Nephron progenitor cell (in vitro differentiated cells): ENCODE measurements at regions not wholly inside any gene's neighbourhood (a gene's known extent, or its start where the extent isn't known, plus 50 kb on each side); places are given as distances from the start of the nearest gene placed in this dataset.

Source experiments
- DNase-seq: peaks from one replicate; pipeline ENCODE4 v3.0.0; 2021
- H3K27ac Mint-ChIP-seq: 2 replicates; pipeline ENCODE4 v1.8.0; 2021; ENCODE audit warnings: mild to moderate bottlenecking, moderate library complexity, mixed read lengths
- H3K27me3 Mint-ChIP-seq: 2 replicates; pipeline ENCODE4 v1.8.0; 2021; ENCODE audit warnings: mild to moderate bottlenecking, low read depth, mixed read lengths; ENCODE audit not compliant: poor library complexity
- H3K36me3 Mint-ChIP-seq: 2 replicates; pipeline ENCODE4 v1.8.0; 2021; ENCODE audit warnings: low read depth, mixed read lengths
- H3K4me1 Mint-ChIP-seq: 2 replicates; pipeline ENCODE4 v1.8.0; 2021; ENCODE audit warnings: mixed read lengths
- H3K4me3 Mint-ChIP-seq: 2 replicates; pipeline ENCODE4 v1.8.0; 2021; ENCODE audit warnings: mild to moderate bottlenecking, moderate library complexity, mixed read lengths
- H3K9me3 Mint-ChIP-seq: 2 replicates; pipeline ENCODE4 v1.8.0; 2021; ENCODE audit warnings: mild to moderate bottlenecking, moderate library complexity, mixed read lengths
- CTCF ChIP-seq: fragments of 200-600 bp; sonication (generic); IDR thresholded peaks from 2 replicates; pipeline ENCODE4 v1.5.0; 2021; ENCODE audit warnings: antibody characterized with exemption

GRCh38 chr22:47789171-47789570 is 1026.7 kb downstream of the TBC1D22A start:
- Mint-ChIP-seq H3K36me3 (no peaks in the 10 kb centered on the region), H3K27ac (no peak overlapping the region), H3K27me3 (peaks cover 12% of the 10 kb centered on the region), H3K9me3 (peaks cover 14% of the 10 kb centered on the region), H3K4me1 (peaks cover 12% of the 10 kb centered on the region), H3K4me3 (no peak overlapping the region)
- no peak for DNase-seq
- TF ChIP-seq CTCF, result no peak

- Mint-ChIP-seq H3K4me3 (no peak overlapping the region), H3K27me3 (peaks cover 12% of the 10 kb centered on the region), H3K9me3 (peaks cover 20% of the 10 kb centered on the region), H3K4me1 (peaks cover 12% of the 10 kb centered on the region), H3K36me3 (no peaks in the 10 kb centered on the region), H3K27ac (no peak overlapping the region)
- DNase-seq, result no peak
- TF ChIP-seq CTCF, result no peak
Measured at GRCh38 chr22:47788461-47788860, 1026.0 kb downstream of the TBC1D22A start.

GRCh38 chr22:47787501-47788227 is 1025.2 kb downstream of the TBC1D22A start:
- DNase-seq, result no peak

GRCh38 chr22:47786650-47787290 is 1024.3 kb downstream of the TBC1D22A start:
- Mint-ChIP-seq H3K9me3 (peaks cover 30% of the 10 kb centered on the region), H3K4me3 (no peak overlapping the region), H3K27ac (no peak overlapping the region), H3K4me1 (peaks cover 12% of the 10 kb centered on the region), H3K27me3 (peaks cover 15% of the 10 kb centered on the region), H3K36me3 (no peaks in the 10 kb centered on the region)
- TF ChIP-seq CTCF, result no peak
- DNase-seq, result no peak

More at GRCh38 chr22:47787501-47788227, 1025.2 kb downstream of the TBC1D22A start:
- Mint-ChIP-seq H3K9me3 (peaks cover 23% of the 10 kb centered on the region), H3K36me3 (no peaks in the 10 kb centered on the region), H3K27me3 (peaks cover 12% of the 10 kb centered on the region), H3K4me1 (peaks cover 12% of the 10 kb centered on the region), H3K27ac (no peak overlapping the region), H3K4me3 (no peak overlapping the region)
- TF ChIP-seq CTCF, result no peak

- Mint-ChIP-seq H3K9me3 (peaks cover 37% of the 10 kb centered on the region), H3K27ac (no peak overlapping the region), H3K4me3 (no peak overlapping the region), H3K36me3 (no peaks in the 10 kb centered on the region), H3K27me3 (peaks cover 15% of the 10 kb centered on the region), H3K4me1 (peaks cover 17% of the 10 kb centered on the region)
- no peak for TF ChIP-seq CTCF
- no peak for DNase-seq
Measured at GRCh38 chr22:47784991-47785390, 1022.5 kb downstream of the TBC1D22A start.
